Mesenteric fat pad (tissue), 1 donor: ENCODE measurements at regions not wholly inside any gene's neighbourhood (a gene's known extent, or its start where the extent isn't known, plus 50 kb on each side); places are given as distances from the start of the nearest gene placed in this dataset.

Experiments
- DNase-seq: peaks from one replicate; pipeline ENCODE4 v3.0.0-alpha.2; 2020; ENCODE audit warnings: low spot score
- donor health status: DM: yes; HTN: yes; CAD: no.

- DNase-seq = no peak
Observed at GRCh38 chr9:11469745-11470144, 856.9 kb upstream of the PTPRD start.

- DNase-seq = no peak
Observed at GRCh38 chr9:11471321-11471720, 858.5 kb upstream of the PTPRD start.

GRCh38 chr9:11500780-11501179, 888.0 kb upstream of the PTPRD start:
- no peak for DNase-seq

- no peak for DNase-seq
Observed at GRCh38 chr9:11506980-11507379, 894.2 kb upstream of the PTPRD start.

GRCh38 chr9:11537566-11537965, 924.8 kb upstream of the PTPRD start:
- DNase-seq = no peak

GRCh38 chr9:11542781-11543180, 930.0 kb upstream of the PTPRD start:
- DNase-seq = no peak

- no peak for DNase-seq
Observed at GRCh38 chr9:11546231-11546630, 933.4 kb upstream of the PTPRD start.

- no peak for DNase-seq
Observed at GRCh38 chr9:11549311-11549794, 936.6 kb upstream of the PTPRD start.

GRCh38 chr9:11551106-11551505, 938.3 kb upstream of the PTPRD start:
- no peak for DNase-seq

- DNase-seq = no peak
Observed at GRCh38 chr9:11558043-11558442, 945.2 kb upstream of the PTPRD start.

- DNase-seq = no peak
Observed at GRCh38 chr9:11559001-11559776, 946.4 kb upstream of the PTPRD start.

GRCh38 chr9:11577522-11577921, 964.7 kb upstream of the PTPRD start:
- no peak for DNase-seq

- DNase-seq = no peak
Observed at GRCh38 chr9:11595756-11596155, 983.0 kb upstream of the PTPRD start.

GRCh38 chr9:11618241-11618805, 1005.5 kb upstream of the PTPRD start:
- DNase-seq = no peak

- no peak for DNase-seq
Observed at GRCh38 chr9:11632691-11633090, 1019.9 kb upstream of the PTPRD start.

- no peak for DNase-seq
Observed at GRCh38 chr9:11646831-11647230, 1034.0 kb upstream of the PTPRD start.

- DNase-seq = no peak
Observed at GRCh38 chr9:11653867-11654266, 1039.3 kb upstream of the TYRP1 start.

GRCh38 chr9:11663913-11664312, 1029.3 kb upstream of the TYRP1 start:
- DNase-seq = no peak

GRCh38 chr9:11676821-11677220, 1016.4 kb upstream of the TYRP1 start:
- DNase-seq = no peak

- DNase-seq = no peak
Observed at GRCh38 chr9:11686733-11687132, 1006.5 kb upstream of the TYRP1 start.

GRCh38 chr9:11697126-11697525, 996.1 kb upstream of the TYRP1 start:
- no peak for DNase-seq

- no peak for DNase-seq
Observed at GRCh38 chr9:11701706-11702105, 991.5 kb upstream of the TYRP1 start.

- DNase-seq = no peak
Observed at GRCh38 chr9:11702548-11702947, 990.6 kb upstream of the TYRP1 start.
